HFF-Myc (cell line): ENCODE measurements at regions not wholly inside any gene's neighbourhood (a gene's known extent, or its start where the extent isn't known, plus 50 kb on each side); places are given as distances from the start of the nearest gene placed in this dataset.

Source experiments
- DNase-seq: peaks from one replicate; pipeline ENCODE4 v3.0.0-alpha.2; 2011; ENCODE audit warnings: low read depth; ENCODE audit errors: extremely low read depth
- H3K4me3 ChIP-seq: replicated peaks from 2 replicates; pipeline ENCODE4 v1.5.1; 2011; ENCODE audit warnings: low read depth, mild to moderate bottlenecking, control low read depth, low read length
- CTCF ChIP-seq: IDR thresholded peaks from 2 replicates; pipeline ENCODE4 v1.5.1; 2012; ENCODE audit warnings: mild to moderate bottlenecking, low read depth, low read length, control low read depth; ENCODE audit errors: missing control alignments

- DNase-seq, result no peak
- TF ChIP-seq CTCF, result peak; percentile 11
- no peak overlapping the region for H3K4me3 ChIP-seq
These were observed 648.5 kb upstream of the RBFOX1 start for GRCh38 chr16:6684076-6684673.

- H3K4me3 ChIP-seq, result no peak overlapping the region
- DNase-seq, result no peak
- peak; percentile 47 for TF ChIP-seq CTCF
These were observed 650.4 kb upstream of the RBFOX1 start for GRCh38 chr16:6682142-6682811.

GRCh38 chr16:6678586-6678985 lies 654.1 kb upstream of the RBFOX1 start:
- TF ChIP-seq CTCF, result no peak
- no peak overlapping the region for H3K4me3 ChIP-seq
- DNase-seq, result no peak

DNA sequence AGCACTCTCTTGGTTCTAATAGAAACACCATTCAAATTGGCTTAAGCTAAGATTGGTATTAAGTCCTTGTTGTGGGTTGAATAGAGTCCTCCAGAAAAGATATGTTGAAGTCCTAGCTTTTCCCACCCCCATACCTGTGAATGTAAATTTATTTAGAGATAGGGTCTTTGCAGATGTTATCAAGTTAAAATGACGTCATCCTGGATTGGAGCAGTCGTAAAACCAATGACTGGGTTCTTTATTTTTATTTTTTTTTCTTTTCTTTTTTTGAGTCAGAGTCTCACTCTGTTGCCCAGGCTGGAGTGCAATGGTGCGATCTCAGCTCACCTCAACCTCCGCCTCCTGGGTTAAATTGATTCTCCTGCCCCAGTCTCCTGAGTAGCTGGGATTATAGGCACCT lies 658.6 kb upstream of the RBFOX1 start:
- TF ChIP-seq CTCF, result no peak
- DNase-seq, result no peak
- no peak overlapping the region for H3K4me3 ChIP-seq

- no peak for TF ChIP-seq CTCF
- no peak overlapping the region for H3K4me3 ChIP-seq
- no peak for DNase-seq
These were observed 660.1 kb upstream of the RBFOX1 start for GRCh38 chr16:6672507-6672906.

- no peak overlapping the region for H3K4me3 ChIP-seq
- TF ChIP-seq CTCF, result no peak
- no peak for DNase-seq
These were observed 665.3 kb upstream of the RBFOX1 start for GRCh38 chr16:6667393-6667792.
